HG03457 (cell line): ENCODE measurements at regions not wholly inside any gene's neighbourhood (a gene's known extent, or its start where the extent isn't known, plus 50 kb on each side); places are given as distances from the start of the nearest gene placed in this dataset.

ENCODE experiments used
- ATAC-seq: cut with Tn5 transposase; IDR thresholded peaks from one replicate; pipeline ENCODE4 v1.9.1; 2021; ENCODE audit warnings: moderate number of reproducible peaks; ENCODE audit not compliant: unreplicated experiment

- no peak for ATAC-seq
Measured at GRCh38 chrX:20437683-20438082, 171.0 kb upstream of the RPS6KA3 start.

- no peak for ATAC-seq
Measured at GRCh38 chrX:20435913-20436312, 169.2 kb upstream of the RPS6KA3 start.

- no peak for ATAC-seq
Measured at GRCh38 chrX:20434986-20435385, 168.3 kb upstream of the RPS6KA3 start.

GRCh38 chrX:20433388-20433775, 166.7 kb upstream of the RPS6KA3 start:
- ATAC-seq: no peak

GRCh38 chrX:20432746-20433387, 166.2 kb upstream of the RPS6KA3 start:
- ATAC-seq: no peak

GRCh38 chrX:20432048-20432447, 165.3 kb upstream of the RPS6KA3 start:
- ATAC-seq: no peak

- ATAC-seq: no peak
Measured at GRCh38 chrX:20431486-20431885, 164.8 kb upstream of the RPS6KA3 start.

- ATAC-seq: no peak
Measured at GRCh38 chrX:20427173-20427770, 160.6 kb upstream of the RPS6KA3 start.

- no peak for ATAC-seq
Measured at GRCh38 chrX:20421697-20422096, 155.0 kb upstream of the RPS6KA3 start.

- ATAC-seq: no peak
Measured at GRCh38 chrX:20421275-20421674, 154.6 kb upstream of the RPS6KA3 start.

GRCh38 chrX:20420058-20420457, 153.3 kb upstream of the RPS6KA3 start:
- ATAC-seq: no peak

GRCh38 chrX:20418379-20419150, 151.9 kb upstream of the RPS6KA3 start:
- ATAC-seq: peak; percentile 81

GRCh38 chrX:20414762-20415445, 148.2 kb upstream of the RPS6KA3 start:
- no peak for ATAC-seq

GRCh38 chrX:20414066-20414465, 147.4 kb upstream of the RPS6KA3 start:
- no peak for ATAC-seq

- ATAC-seq: peak; percentile 79
Measured at GRCh38 chrX:20412871-20413486, 146.3 kb upstream of the RPS6KA3 start.

- ATAC-seq: no peak
Measured at GRCh38 chrX:20410540-20410939, 143.8 kb upstream of the RPS6KA3 start.

GRCh38 chrX:20409991-20410390, 143.3 kb upstream of the RPS6KA3 start:
- no peak for ATAC-seq

- ATAC-seq: no peak
Measured at GRCh38 chrX:20402956-20403355, 136.2 kb upstream of the RPS6KA3 start.

GRCh38 chrX:20399728-20400414, 133.2 kb upstream of the RPS6KA3 start:
- ATAC-seq: no peak

GRCh38 chrX:20397587-20397986, 130.9 kb upstream of the RPS6KA3 start:
- ATAC-seq: no peak

GRCh38 chrX:20394451-20394850, 127.7 kb upstream of the RPS6KA3 start:
- ATAC-seq: no peak
